Endothelial cell (in vitro differentiated cells): ENCODE measurements at regions not wholly inside any gene's neighbourhood (a gene's known extent, or its start where the extent isn't known, plus 50 kb on each side); places are given as distances from the start of the nearest gene placed in this dataset.

Experiments used
- DNase-seq: peaks from one replicate; pipeline ENCODE4 v3.0.0; 2021; ENCODE audit warnings: low spot score
- H3K27ac Mint-ChIP-seq: one replicate; pipeline ENCODE4 v1.8.0; 2021; ENCODE audit warnings: mixed read lengths, inconsistent platforms; ENCODE audit not compliant: unreplicated experiment
- H3K27me3 Mint-ChIP-seq: one replicate; pipeline ENCODE4 v1.8.0; 2021; ENCODE audit warnings: mild to moderate bottlenecking, moderate library complexity, mixed read lengths, inconsistent platforms; ENCODE audit not compliant: unreplicated experiment
- H3K36me3 Mint-ChIP-seq: one replicate; pipeline ENCODE4 v1.8.0; 2021; ENCODE audit warnings: mild to moderate bottlenecking, low read depth, mixed read lengths, inconsistent platforms; ENCODE audit not compliant: unreplicated experiment
- H3K4me1 Mint-ChIP-seq: one replicate; pipeline ENCODE4 v1.8.0; 2021; ENCODE audit warnings: mild to moderate bottlenecking, mixed read lengths, inconsistent platforms; ENCODE audit not compliant: unreplicated experiment
- H3K4me3 Mint-ChIP-seq: one replicate; pipeline ENCODE4 v1.8.0; 2021; ENCODE audit warnings: mild to moderate bottlenecking, mixed read lengths, inconsistent platforms; ENCODE audit not compliant: unreplicated experiment
- H3K9me3 Mint-ChIP-seq: one replicate; pipeline ENCODE4 v1.8.0; 2021; ENCODE audit warnings: mixed read lengths, inconsistent platforms; ENCODE audit not compliant: unreplicated experiment
- TF ChIP-seq, protein P1 (sequence below): fragments of 200-600 bp; sonication (generic); IDR thresholded peaks from one replicate; pipeline ENCODE4 v1.5.0; 2021; ENCODE audit warnings: antibody characterized with exemption; ENCODE audit not compliant: unreplicated experiment

- no peaks in the 10 kb centered on the region for H3K9me3 Mint-ChIP-seq
- peaks cover 1% of the 10 kb centered on the region for H3K27me3 Mint-ChIP-seq
- no peak overlapping the region for H3K27ac Mint-ChIP-seq
- TF ChIP-seq, protein P1, sequence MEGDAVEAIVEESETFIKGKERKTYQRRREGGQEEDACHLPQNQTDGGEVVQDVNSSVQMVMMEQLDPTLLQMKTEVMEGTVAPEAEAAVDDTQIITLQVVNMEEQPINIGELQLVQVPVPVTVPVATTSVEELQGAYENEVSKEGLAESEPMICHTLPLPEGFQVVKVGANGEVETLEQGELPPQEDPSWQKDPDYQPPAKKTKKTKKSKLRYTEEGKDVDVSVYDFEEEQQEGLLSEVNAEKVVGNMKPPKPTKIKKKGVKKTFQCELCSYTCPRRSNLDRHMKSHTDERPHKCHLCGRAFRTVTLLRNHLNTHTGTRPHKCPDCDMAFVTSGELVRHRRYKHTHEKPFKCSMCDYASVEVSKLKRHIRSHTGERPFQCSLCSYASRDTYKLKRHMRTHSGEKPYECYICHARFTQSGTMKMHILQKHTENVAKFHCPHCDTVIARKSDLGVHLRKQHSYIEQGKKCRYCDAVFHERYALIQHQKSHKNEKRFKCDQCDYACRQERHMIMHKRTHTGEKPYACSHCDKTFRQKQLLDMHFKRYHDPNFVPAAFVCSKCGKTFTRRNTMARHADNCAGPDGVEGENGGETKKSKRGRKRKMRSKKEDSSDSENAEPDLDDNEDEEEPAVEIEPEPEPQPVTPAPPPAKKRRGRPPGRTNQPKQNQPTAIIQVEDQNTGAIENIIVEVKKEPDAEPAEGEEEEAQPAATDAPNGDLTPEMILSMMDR: no peak
- H3K4me1 Mint-ChIP-seq: peaks cover 6% of the 10 kb centered on the region
- H3K36me3 Mint-ChIP-seq: no peaks in the 10 kb centered on the region
- no peak overlapping the region for H3K4me3 Mint-ChIP-seq
- no peak for DNase-seq
Observed at GRCh38 chr7:96430356-96430755, 108.5 kb upstream of the SLC25A13 start.

DNA sequence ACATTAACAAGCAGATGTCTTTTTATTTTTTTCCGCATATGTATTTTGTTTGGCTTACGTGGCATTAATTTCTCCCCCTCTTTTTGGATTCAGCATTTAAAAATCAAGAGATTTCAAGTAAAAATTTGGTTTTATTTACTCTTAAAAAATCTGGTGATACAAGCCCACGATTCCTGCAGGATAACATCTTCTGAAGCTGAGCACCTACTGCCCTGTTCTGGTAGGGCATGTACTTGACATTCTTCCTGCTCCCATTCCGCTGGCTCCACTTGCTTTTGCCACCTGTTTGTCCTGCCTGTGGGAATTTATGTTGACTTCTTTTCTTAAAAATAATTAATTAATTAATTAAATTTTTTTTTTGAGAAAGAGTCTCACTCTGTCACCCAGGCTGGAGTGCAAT lies 105.2 kb upstream of the SLC25A13 start:
- Mint-ChIP-seq H3K4me3 (no peak overlapping the region), H3K27me3 (no peaks in the 10 kb centered on the region), H3K4me1 (peaks cover 6% of the 10 kb centered on the region), H3K36me3 (no peaks in the 10 kb centered on the region), H3K9me3 (no peaks in the 10 kb centered on the region), H3K27ac (no peak overlapping the region)
- TF ChIP-seq, protein P1: no peak
- no peak for DNase-seq

- Mint-ChIP-seq H3K9me3 (no peaks in the 10 kb centered on the region), H3K4me3 (no peak overlapping the region), H3K27ac (no peak overlapping the region), H3K4me1 (peaks cover 6% of the 10 kb centered on the region), H3K36me3 (no peaks in the 10 kb centered on the region), H3K27me3 (no peaks in the 10 kb centered on the region)
- TF ChIP-seq, protein P1: no peak
- DNase-seq: no peak
Observed at GRCh38 chr7:96426685-96427084, 104.8 kb upstream of the SLC25A13 start.

- Mint-ChIP-seq H3K9me3 (no peaks in the 10 kb centered on the region), H3K4me1 (peaks cover 6% of the 10 kb centered on the region), H3K27me3 (no peaks in the 10 kb centered on the region), H3K27ac (no peak overlapping the region), H3K4me3 (no peak overlapping the region), H3K36me3 (no peaks in the 10 kb centered on the region)
- TF ChIP-seq, protein P1: no peak
- DNase-seq: no peak
Observed at GRCh38 chr7:96426027-96426426, 104.1 kb upstream of the SLC25A13 start.

- Mint-ChIP-seq H3K9me3 (no peaks in the 10 kb centered on the region), H3K27ac (no peak overlapping the region), H3K27me3 (peaks cover 2% of the 10 kb centered on the region), H3K36me3 (no peaks in the 10 kb centered on the region), H3K4me3 (no peak overlapping the region), H3K4me1 (peaks cover 11% of the 10 kb centered on the region)
- TF ChIP-seq, protein P1: no peak
- no peak for DNase-seq
Observed at GRCh38 chr7:96424411-96424810, 102.5 kb upstream of the SLC25A13 start.
